Liver (tissue), 7 donors: ENCODE measurements at regions not wholly inside any gene's neighbourhood (a gene's known extent, or its start where the extent isn't known, plus 50 kb on each side); places are given as distances from the start of the nearest gene placed in this dataset.

Experiments
- DNase-seq: peaks from one replicate; pipeline ENCODE4 v3.0.0-alpha.2; 2017; ENCODE audit warnings: low spot score
- H3K27ac ChIP-seq, 2 donors: one replicate each; pipeline ENCODE4 v1.7.0; 2013; ENCODE audit warnings: inconsistent platforms in 2 of 2, low read length in 2 of 2, control low read depth in 1 of 2, low read depth in 1 of 2, mild to moderate bottlenecking in 1 of 2
- H3K27me3 ChIP-seq, 4 donors: one replicate each; pipeline versions ENCODE4 v1.6.1 to v1.7.0; 2013; ENCODE audit warnings: low read length in 3 of 4, inconsistent platforms in 1 of 4, mild to moderate bottlenecking in 1 of 4, moderate library complexity in 1 of 4; ENCODE audit not compliant: control insufficient read depth in 4 of 4, insufficient read depth in 4 of 4
- H3K36me3 ChIP-seq, 4 donors: one replicate each; pipeline versions ENCODE4 v1.6.1 to v1.7.0; 2013; ENCODE audit warnings: low read length in 3 of 4, mild to moderate bottlenecking in 3 of 4, low read depth in 1 of 4, moderate library complexity in 1 of 4; ENCODE audit not compliant: control insufficient read depth in 4 of 4, insufficient read depth in 3 of 4
- H3K4me1 ChIP-seq, 4 donors: one replicate each; pipeline versions ENCODE4 v1.6.1 to v1.7.0; 2013; ENCODE audit warnings: low read length in 3 of 4, mild to moderate bottlenecking in 3 of 4, moderate library complexity in 1 of 4; ENCODE audit not compliant: control insufficient read depth in 4 of 4, insufficient read depth in 4 of 4
- H3K4me3 ChIP-seq, 3 donors: one replicate each; pipeline versions ENCODE4 v1.6.1 to v1.7.0; 2013; ENCODE audit warnings: low read length in 3 of 3, control low read depth in 1 of 3, low read depth in 1 of 3, mild to moderate bottlenecking in 1 of 3
- H3K9ac ChIP-seq, 2 donors: one replicate each; pipeline ENCODE4 v1.7.0; 2013; ENCODE audit warnings: low read length in 2 of 2, mild to moderate bottlenecking in 2 of 2, moderate library complexity in 2 of 2, control low read depth in 1 of 2, low read depth in 1 of 2
- H3K9me3 ChIP-seq, 4 donors: one replicate each; pipeline versions ENCODE4 v1.6.1 to v1.7.0; 2013; ENCODE audit warnings: low read length in 3 of 4; ENCODE audit not compliant: control insufficient read depth in 4 of 4
- FOXA1 ChIP-seq: IDR thresholded peaks from 2 replicates; pipeline ENCODE4 v1.6.1; 2016; ENCODE audit warnings: antibody characterized with exemption
- HNF4A ChIP-seq, 2 donors: conservative IDR thresholded peaks; 2 replicates each; pipeline ENCODE4 v1.6.1; 2016; ENCODE audit warnings: antibody characterized with exemption in 2 of 2, mild to moderate bottlenecking in 2 of 2
- HNF4G ChIP-seq: IDR thresholded peaks from 2 replicates; pipeline ENCODE4 v1.6.1; 2016; ENCODE audit warnings: antibody characterized with exemption
- JUND ChIP-seq, 2 donors: IDR thresholded peaks; 2 replicates each; pipeline ENCODE4 v1.6.1; 2016; ENCODE audit warnings: antibody characterized with exemption in 2 of 2
- MAX ChIP-seq: IDR thresholded peaks from 2 replicates; pipeline ENCODE4 v1.6.1; 2016; ENCODE audit warnings: antibody characterized with exemption
- NR2F2 ChIP-seq: IDR thresholded peaks from 2 replicates; pipeline ENCODE4 v1.6.1; 2016; ENCODE audit warnings: antibody characterized with exemption
- RXRA ChIP-seq, 2 donors: IDR thresholded peaks; 2 replicates each; pipeline ENCODE4 v1.6.1; 2017 to 2018; ENCODE audit warnings: antibody characterized with exemption in 2 of 2, mild to moderate bottlenecking in 1 of 2
- SP1 ChIP-seq: IDR thresholded peaks from 2 replicates; pipeline ENCODE4 v1.6.1; 2018; ENCODE audit warnings: antibody characterized with exemption, mild to moderate bottlenecking
- TAF1 ChIP-seq: conservative IDR thresholded peaks from 2 replicates; pipeline ENCODE4 v1.6.1; 2016; ENCODE audit warnings: antibody characterized with exemption, mild to moderate bottlenecking
- WGBS: extraction: QIAGEN DNeasy Blood & Tissue Kit; methylation state at CpG from one replicate; pipeline ENCODE4 v1.1.7; 2013; 5-methylcytosine and 5-hydroxymethylcytosine counted together
- TF ChIP-seq, protein P1 (sequence below): IDR thresholded peaks from 2 replicates; pipeline ENCODE4 v1.6.1; 2016; ENCODE audit warnings: antibody characterized with exemption
- donor health status: healthy.
- donor health status: healthy.
- donor health status: healthy.
- donor health status: healthy.

DNA sequence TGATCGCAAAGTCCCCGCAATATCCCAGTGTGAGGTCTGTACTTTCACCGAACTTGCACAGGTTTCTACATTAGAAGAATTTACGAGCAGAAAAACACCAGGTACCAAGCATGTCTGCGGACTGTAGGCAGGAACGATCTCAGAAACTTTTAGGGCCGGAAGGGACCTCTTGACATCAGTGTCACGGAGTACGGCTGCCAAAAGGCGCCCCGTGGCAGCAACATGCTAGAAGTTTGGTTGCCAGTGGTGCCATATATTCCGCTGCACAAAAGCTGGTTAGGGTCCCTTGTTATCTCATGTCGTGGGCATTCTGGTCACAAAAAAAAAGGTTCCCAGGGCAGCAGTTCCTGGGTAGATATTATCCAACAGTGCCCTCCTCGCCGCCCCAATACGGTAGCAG, 61.0 kb upstream of the DCAF8L1 start:
- no peak overlapping the region for H3K27ac ChIP-seq
- TF ChIP-seq RXRA (IDR thresholded peaks at IDR 0.05) (no peak), TAF1 (no peak), SP1 (no peak), NR2F2 (no peak), MAX (no peak), FOXA1 (no peak), JUND (IDR thresholded peaks at IDR 0.05) (no peak)
- TF ChIP-seq, protein P1, sequence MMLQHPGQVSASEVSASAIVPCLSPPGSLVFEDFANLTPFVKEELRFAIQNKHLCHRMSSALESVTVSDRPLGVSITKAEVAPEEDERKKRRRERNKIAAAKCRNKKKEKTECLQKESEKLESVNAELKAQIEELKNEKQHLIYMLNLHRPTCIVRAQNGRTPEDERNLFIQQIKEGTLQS: no peak
- 93% methylated on average over 16 of the region's 16 CpGs for WGBS
- no peak overlapping the region for H3K9ac ChIP-seq
- H3K4me1 ChIP-seq: no peaks in the 10 kb centered on the region
- no peak overlapping the region for H3K4me3 ChIP-seq
- no peaks in the 10 kb centered on the region for H3K36me3 ChIP-seq
- no peaks in the 10 kb centered on the region for H3K27me3 ChIP-seq
- no peak for DNase-seq
- peaks cover 0 to 5% (median under 1%) of the 10 kb centered on the region in 4 donors for H3K9me3 ChIP-seq

DNA sequence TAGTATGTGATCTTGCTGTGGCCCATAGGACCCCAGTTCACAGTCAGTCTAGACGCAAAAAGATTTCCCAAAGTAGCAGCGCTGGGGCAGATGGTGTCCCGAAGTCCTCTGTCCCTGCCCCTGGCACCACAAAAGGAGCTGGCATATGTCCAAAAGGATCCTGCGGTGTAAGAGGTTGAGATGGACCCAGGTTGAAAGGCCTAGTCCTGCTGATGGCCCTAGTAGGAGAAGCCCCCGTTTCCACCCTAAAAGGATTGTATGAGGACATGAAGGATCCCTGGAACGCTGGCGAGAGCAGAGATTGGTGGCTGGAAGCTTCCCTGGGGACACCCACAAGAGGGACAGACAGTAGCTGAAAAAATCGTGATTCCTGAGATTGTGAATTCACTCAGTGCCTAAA, 58.0 kb upstream of the DCAF8L1 start:
- TF ChIP-seq FOXA1 (no peak), HNF4G (no peak), HNF4A (conservative IDR thresholded peaks at IDR 0.05) (no peak)
- no peak overlapping the region for H3K4me3 ChIP-seq
- H3K27ac ChIP-seq: no peak overlapping the region
- H3K9ac ChIP-seq: no peak overlapping the region
- no peak for DNase-seq
- WGBS: 86% methylated on average over 8 of the region's 8 CpGs
- H3K4me1 ChIP-seq: no peaks in the 10 kb centered on the region
- no peaks in the 10 kb centered on the region for H3K27me3 ChIP-seq
- H3K9me3 ChIP-seq: peaks cover 0 to 5% (median under 1%) of the 10 kb centered on the region in 4 donors
- no peaks in the 10 kb centered on the region for H3K36me3 ChIP-seq
